ENCODE measurements at regions not wholly inside any gene's neighbourhood (a gene's known extent, or its start where the extent isn't known, plus 50 kb on each side); places are given as distances from the start of the nearest gene placed in this dataset.
"Not testable (repeated sequence)": the region's sequence is repeated elsewhere in the genome, so short reads cannot be mapped to it uniquely, and the experiment has no call there.

DNA sequence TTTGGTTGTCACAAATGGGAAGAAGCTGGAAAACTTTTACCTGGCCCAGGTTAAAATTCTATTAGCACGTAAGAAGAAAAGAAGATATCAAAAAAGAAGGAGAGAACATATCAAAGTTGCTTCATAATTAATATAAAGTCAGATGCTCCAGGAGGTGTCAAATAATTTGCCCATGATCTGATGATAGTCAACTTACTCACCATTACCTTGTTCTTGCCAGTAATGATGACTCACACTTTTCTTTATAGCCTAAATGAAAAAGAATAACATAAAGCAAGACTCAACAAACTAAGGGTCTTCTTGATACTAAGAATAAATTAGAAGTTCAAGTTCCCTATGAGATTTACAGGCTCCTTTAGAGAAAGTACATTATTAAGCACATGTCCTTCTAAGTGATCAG is 580.4 kb downstream of the TTLL7 start:
- TF ChIP-seq, protein P1, sequence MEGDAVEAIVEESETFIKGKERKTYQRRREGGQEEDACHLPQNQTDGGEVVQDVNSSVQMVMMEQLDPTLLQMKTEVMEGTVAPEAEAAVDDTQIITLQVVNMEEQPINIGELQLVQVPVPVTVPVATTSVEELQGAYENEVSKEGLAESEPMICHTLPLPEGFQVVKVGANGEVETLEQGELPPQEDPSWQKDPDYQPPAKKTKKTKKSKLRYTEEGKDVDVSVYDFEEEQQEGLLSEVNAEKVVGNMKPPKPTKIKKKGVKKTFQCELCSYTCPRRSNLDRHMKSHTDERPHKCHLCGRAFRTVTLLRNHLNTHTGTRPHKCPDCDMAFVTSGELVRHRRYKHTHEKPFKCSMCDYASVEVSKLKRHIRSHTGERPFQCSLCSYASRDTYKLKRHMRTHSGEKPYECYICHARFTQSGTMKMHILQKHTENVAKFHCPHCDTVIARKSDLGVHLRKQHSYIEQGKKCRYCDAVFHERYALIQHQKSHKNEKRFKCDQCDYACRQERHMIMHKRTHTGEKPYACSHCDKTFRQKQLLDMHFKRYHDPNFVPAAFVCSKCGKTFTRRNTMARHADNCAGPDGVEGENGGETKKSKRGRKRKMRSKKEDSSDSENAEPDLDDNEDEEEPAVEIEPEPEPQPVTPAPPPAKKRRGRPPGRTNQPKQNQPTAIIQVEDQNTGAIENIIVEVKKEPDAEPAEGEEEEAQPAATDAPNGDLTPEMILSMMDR (IDR thresholded peaks at IDR 0.05): no peak
- H3K4me1 ChIP-seq: no peaks in the 10 kb centered on the region
- no peak overlapping the region for H3K27ac ChIP-seq
- H3K27me3 ChIP-seq (ENCODE audit: control insufficient read depth, insufficient read depth, low read length): no peaks in the 10 kb centered on the region
- H3K79me2 ChIP-seq: no peaks in the 10 kb centered on the region
- no peak overlapping the region for H3K9ac ChIP-seq
- H3K4me2 ChIP-seq (ENCODE audit: low read length): no peak overlapping the region
- H2AFZ ChIP-seq: no peak overlapping the region
- no peak overlapping the region for H3K4me3 ChIP-seq (ENCODE audit: low read depth, low read length)
- H3K36me3 ChIP-seq (ENCODE audit: control insufficient read depth, insufficient read depth, low read length): no peaks in the 10 kb centered on the region
- H3K9me3 ChIP-seq (ENCODE audit: control insufficient read depth, low read length): no peaks in the 10 kb centered on the region

DNA sequence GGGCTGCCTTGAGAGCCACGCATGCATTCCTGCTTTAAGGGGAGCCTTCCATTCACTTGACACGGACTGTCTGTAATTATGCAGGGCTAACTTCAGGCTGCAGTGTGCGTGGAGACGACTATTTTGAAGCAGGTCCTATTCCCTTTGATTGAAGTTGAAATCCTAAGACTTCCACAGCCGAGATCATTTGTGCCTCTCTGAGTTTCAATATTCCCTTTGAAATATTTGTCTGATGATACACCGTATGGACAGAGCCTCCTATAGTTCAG is 585.2 kb downstream of the TTLL7 start:
- H3K9me3 ChIP-seq (ENCODE audit: control insufficient read depth, low read length); H3K4me3 ChIP-seq (ENCODE audit: low read depth, low read length); H3K79me2 ChIP-seq; H3K4me1 ChIP-seq; H3K9ac ChIP-seq; H3K36me3 ChIP-seq (ENCODE audit: control insufficient read depth, insufficient read depth, low read length); H2AFZ ChIP-seq; H3K27me3 ChIP-seq (ENCODE audit: control insufficient read depth, insufficient read depth, low read length); H3K4me2 ChIP-seq (ENCODE audit: low read length); H3K27ac ChIP-seq: not testable (repeated sequence)

DNA sequence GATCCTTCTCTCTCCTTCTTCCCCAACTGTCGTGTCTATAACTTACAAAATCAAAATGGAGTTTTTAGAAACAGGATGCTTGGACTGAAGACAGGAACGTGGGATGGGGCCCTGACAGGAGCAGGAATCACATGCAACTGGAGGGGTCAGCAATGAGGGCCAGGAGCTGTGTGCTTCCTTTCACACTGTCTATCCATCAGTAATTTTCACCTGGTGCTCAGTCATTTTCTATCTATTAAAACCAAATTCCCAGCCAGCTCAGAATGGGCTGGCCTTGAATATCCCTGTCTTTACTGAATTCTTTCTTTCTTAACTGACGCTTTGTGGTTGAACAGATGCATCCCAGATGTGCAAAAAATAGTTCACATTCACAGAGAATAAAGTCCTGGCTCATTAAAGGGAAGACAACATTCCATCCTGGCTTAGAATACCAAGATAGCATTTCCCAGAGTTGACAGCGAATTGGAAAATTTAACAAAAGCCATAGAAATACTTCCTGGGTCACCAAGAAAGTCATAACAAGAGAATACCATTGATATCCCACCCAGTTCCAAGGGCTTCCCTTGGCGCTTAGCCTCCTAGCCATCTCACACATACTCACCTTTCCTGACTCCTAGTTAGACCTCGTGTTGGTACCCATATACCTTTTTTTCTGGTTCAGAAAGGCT is 588.1 kb downstream of the TTLL7 start:
- H3K9ac ChIP-seq; H3K4me3 ChIP-seq (ENCODE audit: low read depth, low read length); H3K4me1 ChIP-seq; H3K79me2 ChIP-seq; H3K4me2 ChIP-seq (ENCODE audit: low read length); H3K36me3 ChIP-seq (ENCODE audit: control insufficient read depth, insufficient read depth, low read length); H3K27ac ChIP-seq; H2AFZ ChIP-seq; H3K27me3 ChIP-seq (ENCODE audit: control insufficient read depth, insufficient read depth, low read length); H3K9me3 ChIP-seq (ENCODE audit: control insufficient read depth, low read length): not testable (repeated sequence)

DNA sequence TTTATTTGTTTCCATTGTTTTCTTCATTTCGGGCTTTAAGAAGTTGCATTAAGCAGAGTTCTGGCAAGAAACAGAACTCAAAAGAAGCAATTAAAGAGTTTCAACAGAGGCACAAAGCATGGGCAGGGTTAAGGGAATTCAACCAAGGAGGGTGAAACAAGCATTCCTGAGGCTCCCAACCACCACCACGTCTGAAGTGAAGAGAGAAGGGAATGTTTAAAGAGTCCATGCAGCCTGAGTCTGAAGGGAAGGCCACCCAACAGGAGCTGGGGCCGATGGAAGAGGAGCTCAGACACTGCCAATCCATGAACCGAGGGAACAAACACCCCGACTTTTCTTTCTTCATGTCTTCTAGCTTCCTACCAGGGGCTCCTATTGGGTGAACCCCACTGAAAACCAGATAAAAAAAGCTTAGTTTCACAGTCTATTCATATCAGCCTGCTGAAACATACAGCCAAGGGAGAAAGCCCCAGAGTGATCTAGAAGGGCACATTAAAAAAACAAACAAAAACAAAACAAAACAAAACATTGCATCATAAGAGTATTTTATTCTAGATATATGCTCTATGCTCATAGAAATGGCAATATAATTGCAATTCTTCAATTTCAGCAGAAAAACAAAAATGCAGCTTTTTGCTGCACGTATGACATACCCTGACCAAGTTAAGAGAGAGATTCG is 592.1 kb downstream of the TTLL7 start:
- not testable (repeated sequence) for H3K4me1 ChIP-seq; H3K9ac ChIP-seq; H3K4me2 ChIP-seq (ENCODE audit: low read length); H3K79me2 ChIP-seq; H3K27ac ChIP-seq; H3K4me3 ChIP-seq (ENCODE audit: low read depth, low read length); H3K9me3 ChIP-seq (ENCODE audit: control insufficient read depth, low read length); H3K36me3 ChIP-seq (ENCODE audit: control insufficient read depth, insufficient read depth, low read length); H2AFZ ChIP-seq; H3K27me3 ChIP-seq (ENCODE audit: control insufficient read depth, insufficient read depth, low read length)

DNA sequence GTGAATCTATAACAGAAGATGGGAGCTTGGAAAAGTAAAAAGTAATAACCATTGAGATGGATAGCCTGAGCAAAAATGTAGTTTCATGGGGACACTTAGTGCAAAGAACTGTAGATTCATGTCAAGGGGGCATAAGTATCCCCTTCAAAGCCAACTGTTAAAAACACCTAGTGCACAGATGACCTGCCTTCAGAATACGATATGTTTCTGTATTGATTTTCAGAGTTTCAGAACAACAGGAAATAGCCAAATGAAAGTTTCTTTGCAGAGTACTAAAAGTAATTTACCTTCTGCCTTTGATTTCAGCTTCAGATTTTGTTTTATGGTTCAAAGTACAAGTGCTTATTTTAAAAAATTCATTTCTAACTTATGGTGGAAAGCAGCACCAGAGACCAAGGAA is 593.1 kb downstream of the TTLL7 start:
- not testable (repeated sequence) for H3K4me2 ChIP-seq (ENCODE audit: low read length); H3K4me3 ChIP-seq (ENCODE audit: low read depth, low read length); H3K27ac ChIP-seq; H3K9ac ChIP-seq; H2AFZ ChIP-seq; H3K36me3 ChIP-seq (ENCODE audit: control insufficient read depth, insufficient read depth, low read length); H3K4me1 ChIP-seq; H3K9me3 ChIP-seq (ENCODE audit: control insufficient read depth, low read length); H3K27me3 ChIP-seq (ENCODE audit: control insufficient read depth, insufficient read depth, low read length); H3K79me2 ChIP-seq

DNA sequence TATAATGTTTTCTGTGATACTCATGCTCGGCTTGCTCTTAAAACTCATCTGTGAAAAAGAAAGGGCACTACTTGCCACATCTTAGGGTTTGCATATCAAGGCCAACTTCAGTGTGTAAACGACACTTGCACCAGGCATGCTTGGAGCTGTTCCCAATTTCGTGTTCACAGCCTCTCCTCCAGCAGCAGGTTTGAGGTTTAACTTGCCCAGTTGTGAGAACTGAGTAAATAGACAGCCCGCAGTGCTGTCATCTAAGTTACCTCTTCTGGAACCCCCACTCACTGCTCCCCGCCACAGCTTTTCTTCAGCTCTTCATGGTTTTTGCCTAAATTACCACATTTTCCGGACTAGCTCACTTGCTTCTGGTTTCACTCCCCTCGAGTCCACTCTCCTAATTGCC is 595.4 kb downstream of the TTLL7 start:
- H3K4me3 ChIP-seq (ENCODE audit: low read depth, low read length); H3K79me2 ChIP-seq; H3K9ac ChIP-seq; H3K36me3 ChIP-seq (ENCODE audit: control insufficient read depth, insufficient read depth, low read length); H3K4me2 ChIP-seq (ENCODE audit: low read length); H3K9me3 ChIP-seq (ENCODE audit: control insufficient read depth, low read length); H3K4me1 ChIP-seq; H2AFZ ChIP-seq; H3K27ac ChIP-seq; H3K27me3 ChIP-seq (ENCODE audit: control insufficient read depth, insufficient read depth, low read length): not testable (repeated sequence)

DNA sequence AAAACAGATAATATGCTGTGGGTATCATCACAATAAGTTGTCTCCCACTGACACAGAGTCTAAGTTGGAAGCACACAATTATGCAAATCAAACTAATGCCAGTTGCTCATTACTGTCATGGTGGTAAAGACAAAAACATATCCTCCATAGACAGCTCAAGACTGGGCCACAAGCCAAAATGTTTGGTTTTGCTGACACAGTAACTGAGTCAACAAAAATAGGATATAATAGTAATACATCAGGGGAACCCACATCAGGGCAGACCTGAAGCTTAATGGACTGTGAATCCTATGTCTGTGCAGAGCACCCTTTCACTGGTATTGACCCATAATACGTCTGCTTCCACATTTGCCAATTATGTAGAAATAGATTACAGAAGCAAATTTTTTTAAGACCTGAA is 597.8 kb downstream of the TTLL7 start:
- not testable (repeated sequence) for H3K36me3 ChIP-seq (ENCODE audit: control insufficient read depth, insufficient read depth, low read length); H3K9ac ChIP-seq; H3K4me2 ChIP-seq (ENCODE audit: low read length); H3K4me1 ChIP-seq; H3K4me3 ChIP-seq (ENCODE audit: low read depth, low read length); H2AFZ ChIP-seq; H3K9me3 ChIP-seq (ENCODE audit: control insufficient read depth, low read length); H3K79me2 ChIP-seq; H3K27ac ChIP-seq; H3K27me3 ChIP-seq (ENCODE audit: control insufficient read depth, insufficient read depth, low read length)

DNA sequence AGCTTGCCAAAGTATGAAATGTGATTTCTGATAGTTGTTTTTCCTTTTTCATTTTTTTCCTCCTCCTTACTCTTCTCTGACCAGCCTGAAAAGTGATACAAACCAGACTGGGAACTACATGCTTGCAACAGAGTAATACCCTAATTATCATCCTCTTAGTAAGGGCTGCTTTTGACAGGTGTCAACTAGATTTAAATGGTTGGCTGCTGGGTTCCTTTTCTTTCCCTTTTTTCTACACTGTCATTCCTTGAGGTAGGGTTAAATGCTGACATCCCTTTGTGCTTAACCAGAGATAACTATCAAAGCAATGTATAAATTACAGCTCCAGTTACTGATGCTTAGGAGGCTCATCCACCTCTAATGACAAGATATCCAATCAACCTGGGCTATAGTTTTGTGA is 598.8 kb downstream of the TTLL7 start:
- H3K79me2 ChIP-seq; H3K4me2 ChIP-seq (ENCODE audit: low read length); H3K36me3 ChIP-seq (ENCODE audit: control insufficient read depth, insufficient read depth, low read length); H3K4me1 ChIP-seq; H3K27ac ChIP-seq; H3K9me3 ChIP-seq (ENCODE audit: control insufficient read depth, low read length); H3K27me3 ChIP-seq (ENCODE audit: control insufficient read depth, insufficient read depth, low read length); H2AFZ ChIP-seq; H3K9ac ChIP-seq; H3K4me3 ChIP-seq (ENCODE audit: low read depth, low read length): not testable (repeated sequence)

DNA sequence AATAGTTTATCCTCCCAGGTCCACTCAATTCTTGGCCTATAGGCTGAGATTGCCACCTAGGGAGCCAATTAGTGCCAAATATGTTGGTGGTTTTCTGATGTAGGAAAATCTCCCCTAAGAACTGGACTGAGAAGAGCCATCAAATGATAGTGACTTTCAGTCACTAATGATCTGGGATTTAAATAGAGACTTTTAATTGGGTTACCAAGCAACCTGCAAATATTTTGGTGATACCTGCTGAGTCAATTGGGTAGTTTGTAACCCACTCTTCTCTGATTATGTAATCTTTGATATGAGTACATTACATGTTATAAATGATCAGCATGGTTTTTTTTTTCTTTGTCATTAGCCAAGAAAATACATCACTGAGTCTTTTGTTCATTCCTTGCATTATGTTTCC is 600.8 kb downstream of the TTLL7 start:
- H3K4me1 ChIP-seq; H3K36me3 ChIP-seq (ENCODE audit: control insufficient read depth, insufficient read depth, low read length); H2AFZ ChIP-seq; H3K9me3 ChIP-seq (ENCODE audit: control insufficient read depth, low read length); H3K4me2 ChIP-seq (ENCODE audit: low read length); H3K4me3 ChIP-seq (ENCODE audit: low read depth, low read length); H3K27ac ChIP-seq; H3K27me3 ChIP-seq (ENCODE audit: control insufficient read depth, insufficient read depth, low read length); H3K79me2 ChIP-seq; H3K9ac ChIP-seq: not testable (repeated sequence)

DNA sequence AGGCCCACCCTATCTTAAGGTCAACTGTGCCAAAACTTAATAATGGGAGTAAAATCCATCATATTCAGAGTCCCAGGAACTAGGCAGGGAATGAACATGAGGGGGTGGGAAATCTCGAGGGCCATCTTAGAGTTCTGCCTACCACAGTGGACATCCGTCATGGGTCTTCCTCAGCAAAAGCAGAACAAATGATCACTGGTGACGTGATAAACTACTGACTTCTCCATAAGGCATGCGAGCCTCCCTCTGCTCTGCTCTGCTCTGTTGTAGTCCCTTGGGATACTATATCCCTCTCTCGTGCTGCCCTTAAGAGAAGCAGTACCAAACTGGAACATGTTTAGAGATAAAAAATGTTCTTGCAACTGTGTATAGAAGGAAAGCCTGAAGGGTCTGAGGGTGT is 603.8 kb downstream of the TTLL7 start:
- not testable (repeated sequence) for H3K27ac ChIP-seq; H3K79me2 ChIP-seq; H3K4me3 ChIP-seq (ENCODE audit: low read depth, low read length); H3K9ac ChIP-seq; H3K36me3 ChIP-seq (ENCODE audit: control insufficient read depth, insufficient read depth, low read length); H2AFZ ChIP-seq; H3K9me3 ChIP-seq (ENCODE audit: control insufficient read depth, low read length); H3K27me3 ChIP-seq (ENCODE audit: control insufficient read depth, insufficient read depth, low read length); H3K4me1 ChIP-seq; H3K4me2 ChIP-seq (ENCODE audit: low read length)

Data from parathyroid adenoma (tissue), 2 donors.